ENCODE measurements at regions not wholly inside any gene's neighbourhood (a gene's known extent, or its start where the extent isn't known, plus 50 kb on each side); places are given as distances from the start of the nearest gene placed in this dataset.

- TF ChIP-seq CTCF (IDR thresholded peaks at IDR 0.05) (no peak), EP300 (IDR thresholded peaks at IDR 0.05) (no peak)
Observed at GRCh38 chrX:7214251-7214650, 66.3 kb upstream of the PUDP start.
